MM.1S (cell line): ENCODE measurements at regions not wholly inside any gene's neighbourhood (a gene's known extent, or its start where the extent isn't known, plus 50 kb on each side); places are given as distances from the start of the nearest gene placed in this dataset.

Experiments used
- CTCF ChIP-seq: fragments of 300-600 bp; sonication (generic); IDR thresholded peaks from 2 replicates; pipeline ENCODE4 v1.5.1; 2016; ENCODE audit warnings: antibody characterized with exemption, low read length, mixed read lengths
- EZH2 ChIP-seq: fragments of 300-600 bp; sonication (generic); optimal IDR thresholded peaks from 2 replicates; pipeline ENCODE3; 2017; ENCODE audit warnings: low read depth, mild to moderate bottlenecking, antibody characterized with exemption, low read length, mixed read lengths
- EZH2phosphoT487 ChIP-seq: fragments of 300-600 bp; sonication (generic); IDR thresholded peaks from 2 replicates; pipeline ENCODE4 v1.6.1; 2018; ENCODE audit warnings: antibody characterized with exemption, low read length

GRCh38 chrX:46278572-46278971, 266.6 kb downstream of the ZNF674 start:
- TF ChIP-seq CTCF (no peak), EZH2phosphoT487 (no peak), EZH2 (no peak)
